Activated naive CD4-positive, alpha-beta T cell treated with anti-CD3 and anti-CD28 coated beads, Interleukin-2, amount 50 U/mL, for 72 hours (primary cell): ENCODE measurements at regions not wholly inside any gene's neighbourhood (a gene's known extent, or its start where the extent isn't known, plus 50 kb on each side); places are given as distances from the start of the nearest gene placed in this dataset.

Experiments used
- ATAC-seq, 2 donors: fragments of 150-1000 bp; cut with Tn5 transposase; 2 replicates each; pipeline ENCODE4 v1.10.0; 2021; ENCODE audit warnings: mild to moderate bottlenecking in 2 of 2, moderate library complexity in 2 of 2
- DNase-seq, 2 donors: peaks; one replicate each; pipeline ENCODE4 v3.0.0; 2021 to 2022; ENCODE audit warnings: low spot score in 2 of 2
- H3K27ac Mint-ChIP-seq, 2 donors: one replicate each; pipeline ENCODE4 v1.8.0; 2022; ENCODE audit warnings: mild to moderate bottlenecking in 2 of 2, mixed read lengths in 2 of 2
- H3K36me3 Mint-ChIP-seq, 2 donors: one replicate each; pipeline ENCODE4 v1.8.0; 2022; ENCODE audit warnings: mixed read lengths in 2 of 2
- H3K9me3 Mint-ChIP-seq, 2 donors: one replicate each; pipeline ENCODE4 v1.8.0; 2022; ENCODE audit warnings: mixed read lengths in 2 of 2

GRCh38 chr12:24075650-24076049, 126.2 kb upstream of the SOX5 start:
- Mint-ChIP-seq H3K36me3 (no peaks in the 10 kb centered on the region), H3K9me3 (peaks cover 12 to 13% of the 10 kb centered on the region in 2 donors), H3K27ac (no peak overlapping the region)
- ATAC-seq, result no peak
- no peak for DNase-seq

GRCh38 chr12:24073170-24073810, 123.8 kb upstream of the SOX5 start:
- no peak for DNase-seq
- ATAC-seq, result no peak
- peaks cover 8 to 12% of the 10 kb centered on the region in 2 donors for H3K9me3 Mint-ChIP-seq
- no peak overlapping the region for H3K27ac Mint-ChIP-seq
- H3K36me3 Mint-ChIP-seq, result no peaks in the 10 kb centered on the region

- H3K27ac Mint-ChIP-seq, result no peak overlapping the region
Measured at GRCh38 chr12:24072302-24072701, 122.8 kb upstream of the SOX5 start.

GRCh38 chr12:24071842-24072241, 122.4 kb upstream of the SOX5 start:
- peaks cover 0 to 4% of the 10 kb centered on the region in 2 donors for H3K9me3 Mint-ChIP-seq
- ATAC-seq (no peak), DNase-seq (no peak)
- H3K36me3 Mint-ChIP-seq, result no peaks in the 10 kb centered on the region
- H3K27ac Mint-ChIP-seq, result no peak overlapping the region

More at GRCh38 chr12:24072302-24072701, 122.8 kb upstream of the SOX5 start:
- no peak for DNase-seq
- Mint-ChIP-seq H3K9me3 (peaks cover 2 to 6% of the 10 kb centered on the region in 2 donors), H3K36me3 (no peaks in the 10 kb centered on the region)
- ATAC-seq, result no peak

GRCh38 chr12:24069532-24070395, 120.3 kb upstream of the SOX5 start:
- Mint-ChIP-seq H3K9me3 (peaks cover 0 to 4% of the 10 kb centered on the region in 2 donors), H3K36me3 (no peaks in the 10 kb centered on the region), H3K27ac (no peak overlapping the region)
- DNase-seq, result no peak
- no peak for ATAC-seq

GRCh38 chr12:24066865-24067264, 117.4 kb upstream of the SOX5 start:
- no peaks in the 10 kb centered on the region for H3K9me3 Mint-ChIP-seq
- H3K36me3 Mint-ChIP-seq, result no peaks in the 10 kb centered on the region
- no peak overlapping the region for H3K27ac Mint-ChIP-seq
- no peak for DNase-seq
- no peak for ATAC-seq

- Mint-ChIP-seq H3K27ac (no peak overlapping the region), H3K9me3 (no peaks in the 10 kb centered on the region), H3K36me3 (no peaks in the 10 kb centered on the region)
- DNase-seq (no peak), ATAC-seq (no peak)
Measured at GRCh38 chr12:24066097-24066496, 116.6 kb upstream of the SOX5 start.

GRCh38 chr12:24062642-24063245, 113.3 kb upstream of the SOX5 start:
- no peaks in the 10 kb centered on the region for H3K9me3 Mint-ChIP-seq
- no peak for ATAC-seq
- H3K27ac Mint-ChIP-seq, result no peak overlapping the region
- DNase-seq, result no peak
- H3K36me3 Mint-ChIP-seq, result no peaks in the 10 kb centered on the region

GRCh38 chr12:24060089-24060488, 110.6 kb upstream of the SOX5 start:
- Mint-ChIP-seq H3K9me3 (no peaks in the 10 kb centered on the region), H3K27ac (no peak overlapping the region), H3K36me3 (no peaks in the 10 kb centered on the region)
- DNase-seq (no peak), ATAC-seq (no peak)

- no peak for DNase-seq
- Mint-ChIP-seq H3K27ac (no peak overlapping the region), H3K36me3 (no peaks in the 10 kb centered on the region), H3K9me3 (peaks cover 0 to 5% of the 10 kb centered on the region in 2 donors)
- ATAC-seq, result no peak
Measured at GRCh38 chr12:24057920-24058476, 108.5 kb upstream of the SOX5 start.

- ATAC-seq (no peak), DNase-seq (no peak)
- Mint-ChIP-seq H3K27ac (no peak overlapping the region), H3K9me3 (peaks cover 0 to 9% of the 10 kb centered on the region in 2 donors), H3K36me3 (no peaks in the 10 kb centered on the region)
Measured at GRCh38 chr12:24055747-24056146, 106.3 kb upstream of the SOX5 start.

- peaks cover 0 to 9% of the 10 kb centered on the region in 2 donors for H3K9me3 Mint-ChIP-seq
- no peaks in the 10 kb centered on the region for H3K36me3 Mint-ChIP-seq
- no peak overlapping the region for H3K27ac Mint-ChIP-seq
- DNase-seq, result no peak
- no peak for ATAC-seq
Measured at GRCh38 chr12:24054416-24054815, 104.9 kb upstream of the SOX5 start.

- no peaks in the 10 kb centered on the region for H3K36me3 Mint-ChIP-seq
- peaks cover 0 to 15% of the 10 kb centered on the region in 2 donors for H3K9me3 Mint-ChIP-seq
Measured at GRCh38 chr12:24049728-24050127, 100.3 kb upstream of the SOX5 start.

GRCh38 chr12:24049101-24049500, 99.6 kb upstream of the SOX5 start:
- no peaks in the 10 kb centered on the region for H3K36me3 Mint-ChIP-seq

More at GRCh38 chr12:24049728-24050127, 100.3 kb upstream of the SOX5 start:
- ATAC-seq (no peak), DNase-seq (no peak)
- H3K27ac Mint-ChIP-seq, result no peak overlapping the region

GRCh38 chr12:24048446-24048845, 99.0 kb upstream of the SOX5 start:
- no peak overlapping the region for H3K27ac Mint-ChIP-seq
- no peak for ATAC-seq
- DNase-seq, result no peak
- no peaks in the 10 kb centered on the region for H3K36me3 Mint-ChIP-seq
- peaks cover 0 to 15% of the 10 kb centered on the region in 2 donors for H3K9me3 Mint-ChIP-seq

More at GRCh38 chr12:24049101-24049500, 99.6 kb upstream of the SOX5 start:
- DNase-seq (no peak), ATAC-seq (no peak)
- Mint-ChIP-seq H3K27ac (no peak overlapping the region), H3K9me3 (peaks cover 0 to 15% of the 10 kb centered on the region in 2 donors)

- Mint-ChIP-seq H3K9me3 (peaks cover 0 to 6% of the 10 kb centered on the region in 2 donors), H3K36me3 (no peaks in the 10 kb centered on the region), H3K27ac (no peak overlapping the region)
- no peak for DNase-seq
- ATAC-seq, result no peak
Measured at GRCh38 chr12:24047326-24047725, 97.9 kb upstream of the SOX5 start.

- H3K36me3 Mint-ChIP-seq, result no peaks in the 10 kb centered on the region
- peaks cover 0 to 6% of the 10 kb centered on the region in 2 donors for H3K9me3 Mint-ChIP-seq
- H3K27ac Mint-ChIP-seq, result no peak overlapping the region
- DNase-seq (no peak), ATAC-seq (no peak)
Measured at GRCh38 chr12:24045816-24046257, 96.4 kb upstream of the SOX5 start.
